Activated naive CD4-positive, alpha-beta T cell treated with anti-CD3 and anti-CD28 coated beads for 36 hours (primary cell): ENCODE measurements at regions not wholly inside any gene's neighbourhood (a gene's known extent, or its start where the extent isn't known, plus 50 kb on each side); places are given as distances from the start of the nearest gene placed in this dataset.

Source experiments
- CTCF ChIA-PET: fragments of 350-600 bp; sonication (Branson Sonifier 250); formaldehyde crosslinking; loops from one replicate; lab custom pipeline; 2021; ENCODE audit warnings: antibody characterized with exemption; lab: Charles Lee
- DNase-seq: peaks from one replicate; pipeline ENCODE4 v3.0.0-alpha.2; 2020
- H3K27ac Mint-ChIP-seq: one replicate; pipeline ENCODE4 v1.8.0; 2021; ENCODE audit warnings: mild to moderate bottlenecking, mixed read lengths
- H3K27me3 Mint-ChIP-seq: one replicate; pipeline ENCODE4 v1.8.0; 2021; ENCODE audit warnings: low read depth, mixed read lengths
- H3K36me3 Mint-ChIP-seq: one replicate; pipeline ENCODE4 v1.8.0; 2021; ENCODE audit warnings: low read depth, mixed read lengths
- H3K4me1 Mint-ChIP-seq: one replicate; pipeline ENCODE4 v1.8.0; 2021; ENCODE audit warnings: low read depth, mixed read lengths
- H3K4me3 Mint-ChIP-seq: one replicate; pipeline ENCODE4 v1.8.0; 2021; ENCODE audit warnings: mild to moderate bottlenecking, moderate library complexity, mixed read lengths
- H3K9me3 Mint-ChIP-seq: one replicate; pipeline ENCODE4 v1.8.0; 2021; ENCODE audit warnings: mixed read lengths
- intact Hi-C: fragments of 100-400 bp; cut with micrococcal nuclease; formaldehyde crosslinking; loops from one replicate; pipeline ENCODE4 v1.15.1; 2023

DNA sequence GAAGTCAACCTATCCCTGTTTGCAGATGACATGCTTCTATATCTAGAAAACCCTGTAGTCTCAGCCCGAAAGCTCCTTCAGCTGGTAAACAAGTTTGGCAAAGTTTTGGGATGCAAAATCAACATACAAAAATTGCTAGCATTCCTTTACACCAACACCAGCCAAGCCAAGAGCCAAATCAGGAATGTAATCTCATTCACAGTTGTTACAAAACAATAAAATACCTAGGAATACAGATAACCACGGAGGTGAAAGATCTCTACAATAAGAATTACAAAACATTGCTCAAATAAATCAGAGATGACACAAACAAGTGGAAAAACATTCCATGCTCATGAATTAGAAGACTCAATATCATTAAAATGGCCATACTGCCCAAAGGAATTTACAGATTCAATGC lies 50.4 kb upstream of the ZNF365 start:
- H3K27me3 Mint-ChIP-seq, result peaks cover 3% of the 10 kb centered on the region
- CTCF ChIA-PET, result interaction anchor here (1.5 kb wide), 1 partner anchor 58 kb away, joined by 3 read pairs; no protein-coding TSS in a partner anchor
- H3K9me3 Mint-ChIP-seq, result no peaks in the 10 kb centered on the region
- no peaks in the 10 kb centered on the region for H3K36me3 Mint-ChIP-seq
- H3K27ac Mint-ChIP-seq, result no peak overlapping the region
- no peak overlapping the region for H3K4me3 Mint-ChIP-seq
- intact Hi-C loops, result no loop called here
- DNase-seq, result no peak
- H3K4me1 Mint-ChIP-seq, result no peaks in the 10 kb centered on the region
